ENCODE measurements at regions not wholly inside any gene's neighbourhood (a gene's known extent, or its start where the extent isn't known, plus 50 kb on each side); places are given as distances from the start of the nearest gene placed in this dataset.

GRCh38 chr3:17848102-17848501 lies 105.7 kb upstream of the TBC1D5 start:
- H3K36me3 Mint-ChIP-seq (ENCODE audit: low read depth) = no peaks in the 10 kb centered on the region
- no peaks in the 10 kb centered on the region for H3K79me2 ChIP-seq (replicated peaks; ENCODE audit: insufficient read depth)
- H3K27me3 Mint-ChIP-seq (ENCODE audit: insufficient read depth, low read depth, poor library complexity) = no peaks in the 10 kb centered on the region
- no peak overlapping the region for H3K27ac ChIP-seq (ENCODE audit: low read depth)
- TF ChIP-seq JUNB (IDR thresholded peaks at IDR 0.05; ENCODE audit: unreplicated experiment) (no peak), REST (IDR thresholded peaks at IDR 0.05; ENCODE audit: unreplicated experiment) (no peak)
- H3K4me3 Mint-ChIP-seq = no peak overlapping the region
- peaks cover 12% of the 10 kb centered on the region; the same call in 1 of the 2 replicates for H3K9me2 ChIP-seq (ENCODE audit: insufficient read depth)
- no peaks in the 10 kb centered on the region for H3K4me1 ChIP-seq (ENCODE audit: insufficient read depth)
- H3K4me2 ChIP-seq = no peak overlapping the region
- no peak overlapping the region for H2AFZ ChIP-seq
- H3K9me3 Mint-ChIP-seq = no peaks in the 10 kb centered on the region; the same call in 2 of the 3 replicates
- no peak for ATAC-seq
- no peaks in the 10 kb centered on the region for H4K20me1 ChIP-seq (replicated peaks; ENCODE audit: insufficient read depth)
- no peak overlapping the region for H3K4me3 ChIP-seq
- no peak overlapping the region for H3K27ac Mint-ChIP-seq
- no peaks in the 10 kb centered on the region for H3K36me3 ChIP-seq (ENCODE audit: insufficient read depth)
- no peaks in the 10 kb centered on the region for H3K27me3 ChIP-seq (ENCODE audit: insufficient read depth)
- DNase-seq (ENCODE audit: low spot score) = no peak
- no peaks in the 10 kb centered on the region for H3K4me1 Mint-ChIP-seq
- H3F3A ChIP-seq (replicated peaks; ENCODE audit: low read depth) = no peaks in the 10 kb centered on the region

- Mint-ChIP-seq H3K4me1 (no peaks in the 10 kb centered on the region), H3K4me3 (no peak overlapping the region), H3K27me3 (ENCODE audit: insufficient read depth, low read depth, poor library complexity) (no peaks in the 10 kb centered on the region), H3K27ac (no peak overlapping the region), H3K36me3 (ENCODE audit: low read depth) (no peaks in the 10 kb centered on the region), H3K9me3 (no peaks in the 10 kb centered on the region; the same call in 2 of the 3 replicates)
- no peaks in the 10 kb centered on the region for H3K79me2 ChIP-seq (replicated peaks; ENCODE audit: insufficient read depth)
- H3K27ac ChIP-seq (ENCODE audit: low read depth) = no peak overlapping the region
- peaks cover 12% of the 10 kb centered on the region; the same call in 1 of the 2 replicates for H3K9me2 ChIP-seq (ENCODE audit: insufficient read depth)
- no peaks in the 10 kb centered on the region for H4K20me1 ChIP-seq (replicated peaks; ENCODE audit: insufficient read depth)
- H3K4me2 ChIP-seq = no peak overlapping the region
- TF ChIP-seq POLR2AphosphoS5 (IDR thresholded peaks at IDR 0.05; ENCODE audit: low read depth) (no peak), EZH2 (IDR thresholded peaks at IDR 0.05; ENCODE audit: low read depth, unreplicated experiment) (no peak), ETS1 (IDR thresholded peaks at IDR 0.05) (no peak), EZH2phosphoT487 (IDR thresholded peaks at IDR 0.05; ENCODE audit: unreplicated experiment) (no peak)
- H3K4me1 ChIP-seq (ENCODE audit: insufficient read depth) = no peaks in the 10 kb centered on the region
- H3K27me3 ChIP-seq (ENCODE audit: insufficient read depth) = no peaks in the 10 kb centered on the region
- H2AFZ ChIP-seq = no peak overlapping the region
- no peak overlapping the region for H3K4me3 ChIP-seq
- H3K36me3 ChIP-seq (ENCODE audit: insufficient read depth) = no peaks in the 10 kb centered on the region
- H3F3A ChIP-seq (replicated peaks; ENCODE audit: low read depth) = no peaks in the 10 kb centered on the region
- DNase-seq (ENCODE audit: low spot score) = no peak
- no peak for ATAC-seq
Observed at GRCh38 chr3:17847156-17847555, 104.7 kb upstream of the TBC1D5 start.
